ENCODE measurements at regions not wholly inside any gene's neighbourhood (a gene's known extent, or its start where the extent isn't known, plus 50 kb on each side); places are given as distances from the start of the nearest gene placed in this dataset.

DNA sequence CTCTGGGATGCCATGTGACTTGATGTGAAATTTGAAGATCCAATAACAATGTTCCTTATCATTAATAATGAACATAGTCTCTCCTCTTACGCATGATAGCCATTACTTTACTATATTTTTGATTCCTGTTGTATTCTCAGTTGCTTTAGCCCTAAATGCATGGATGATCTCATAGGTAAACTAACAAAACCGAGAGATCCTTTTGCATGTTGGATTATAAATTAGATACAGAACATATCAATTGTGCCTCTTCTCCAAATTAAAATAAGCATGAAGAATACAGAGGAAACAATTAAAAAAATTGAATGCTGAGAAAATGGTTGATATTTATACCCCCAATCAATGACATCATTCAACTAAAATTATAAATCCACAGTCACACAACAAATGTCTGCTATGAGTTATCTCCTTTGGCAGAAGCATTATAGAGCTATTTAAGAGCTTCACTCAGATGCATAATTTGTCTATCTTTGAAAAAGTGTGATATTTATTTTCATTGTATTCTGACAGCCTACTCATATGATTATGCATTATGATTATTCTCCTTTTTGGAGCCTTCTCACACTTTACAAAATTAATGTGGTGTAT lies 386.4 kb upstream of the STXBP6 start:
- TF ChIP-seq, protein P1, sequence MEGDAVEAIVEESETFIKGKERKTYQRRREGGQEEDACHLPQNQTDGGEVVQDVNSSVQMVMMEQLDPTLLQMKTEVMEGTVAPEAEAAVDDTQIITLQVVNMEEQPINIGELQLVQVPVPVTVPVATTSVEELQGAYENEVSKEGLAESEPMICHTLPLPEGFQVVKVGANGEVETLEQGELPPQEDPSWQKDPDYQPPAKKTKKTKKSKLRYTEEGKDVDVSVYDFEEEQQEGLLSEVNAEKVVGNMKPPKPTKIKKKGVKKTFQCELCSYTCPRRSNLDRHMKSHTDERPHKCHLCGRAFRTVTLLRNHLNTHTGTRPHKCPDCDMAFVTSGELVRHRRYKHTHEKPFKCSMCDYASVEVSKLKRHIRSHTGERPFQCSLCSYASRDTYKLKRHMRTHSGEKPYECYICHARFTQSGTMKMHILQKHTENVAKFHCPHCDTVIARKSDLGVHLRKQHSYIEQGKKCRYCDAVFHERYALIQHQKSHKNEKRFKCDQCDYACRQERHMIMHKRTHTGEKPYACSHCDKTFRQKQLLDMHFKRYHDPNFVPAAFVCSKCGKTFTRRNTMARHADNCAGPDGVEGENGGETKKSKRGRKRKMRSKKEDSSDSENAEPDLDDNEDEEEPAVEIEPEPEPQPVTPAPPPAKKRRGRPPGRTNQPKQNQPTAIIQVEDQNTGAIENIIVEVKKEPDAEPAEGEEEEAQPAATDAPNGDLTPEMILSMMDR (IDR thresholded peaks at IDR 0.05) = no peak
- TF ChIP-seq EP300 (IDR thresholded peaks at IDR 0.05) = no peak
